HG02759 (cell line): ENCODE measurements at regions not wholly inside any gene's neighbourhood (a gene's known extent, or its start where the extent isn't known, plus 50 kb on each side); places are given as distances from the start of the nearest gene placed in this dataset.

ENCODE experiments used
- ATAC-seq: cut with Tn5 transposase; IDR thresholded peaks from one replicate; pipeline ENCODE4 v1.9.1; 2021; ENCODE audit warnings: mild to moderate bottlenecking, moderate library complexity; ENCODE audit not compliant: unreplicated experiment

- no peak for ATAC-seq
Measured at GRCh38 chr2:21480162-21480561, 356.4 kb downstream of the TDRD15 start.

GRCh38 chr2:21484643-21485042, 360.9 kb downstream of the TDRD15 start:
- no peak for ATAC-seq

- ATAC-seq: no peak
Measured at GRCh38 chr2:21486445-21486844, 362.7 kb downstream of the TDRD15 start.

GRCh38 chr2:21489080-21489479, 365.3 kb downstream of the TDRD15 start:
- ATAC-seq: no peak

GRCh38 chr2:21498016-21498415, 374.2 kb downstream of the TDRD15 start:
- ATAC-seq: no peak

GRCh38 chr2:21500401-21500945, 376.7 kb downstream of the TDRD15 start:
- ATAC-seq: no peak

GRCh38 chr2:21501376-21502027, 377.7 kb downstream of the TDRD15 start:
- no peak for ATAC-seq

- no peak for ATAC-seq
Measured at GRCh38 chr2:21515903-21516302, 392.1 kb downstream of the TDRD15 start.

- ATAC-seq: no peak
Measured at GRCh38 chr2:21519412-21519811, 395.6 kb downstream of the TDRD15 start.

GRCh38 chr2:21519821-21520220, 396.1 kb downstream of the TDRD15 start:
- ATAC-seq: no peak

- no peak for ATAC-seq
Measured at GRCh38 chr2:21535826-21536225, 412.1 kb downstream of the TDRD15 start.

- no peak for ATAC-seq
Measured at GRCh38 chr2:21539685-21540084, 415.9 kb downstream of the TDRD15 start.

GRCh38 chr2:21543630-21544029, 419.9 kb downstream of the TDRD15 start:
- no peak for ATAC-seq

- ATAC-seq: no peak
Measured at GRCh38 chr2:21544392-21544791, 420.6 kb downstream of the TDRD15 start.

GRCh38 chr2:21552981-21553380, 429.2 kb downstream of the TDRD15 start:
- ATAC-seq: no peak

- no peak for ATAC-seq
Measured at GRCh38 chr2:21559351-21559750, 435.6 kb downstream of the TDRD15 start.

GRCh38 chr2:21561965-21562364, 438.2 kb downstream of the TDRD15 start:
- ATAC-seq: no peak

- ATAC-seq: no peak
Measured at GRCh38 chr2:21567395-21567794, 443.6 kb downstream of the TDRD15 start.

GRCh38 chr2:21571686-21572085, 447.9 kb downstream of the TDRD15 start:
- no peak for ATAC-seq

GRCh38 chr2:21580391-21580790, 456.6 kb downstream of the TDRD15 start:
- ATAC-seq: no peak

GRCh38 chr2:21585881-21586280, 462.1 kb downstream of the TDRD15 start:
- no peak for ATAC-seq

- ATAC-seq: no peak
Measured at GRCh38 chr2:21590026-21590690, 466.4 kb downstream of the TDRD15 start.
